ENCODE measurements at regions not wholly inside any gene's neighbourhood (a gene's known extent, or its start where the extent isn't known, plus 50 kb on each side); places are given as distances from the start of the nearest gene placed in this dataset.
"Not testable (repeated sequence)": the region's sequence is repeated elsewhere in the genome, so short reads cannot be mapped to it uniquely, and the experiment has no call there.

GRCh38 chr16:88308441-88309173 is 74.2 kb upstream of the ZNF469 start:
- no peak for DNase-seq

GRCh38 chr16:88309174-88309907 is 73.4 kb upstream of the ZNF469 start:
- DNase-seq = no peak

GRCh38 chr16:88309908-88310265 is 72.9 kb upstream of the ZNF469 start:
- DNase-seq = no peak

GRCh38 chr16:88310796-88311605 is 71.8 kb upstream of the ZNF469 start:
- no peak for DNase-seq

DNA sequence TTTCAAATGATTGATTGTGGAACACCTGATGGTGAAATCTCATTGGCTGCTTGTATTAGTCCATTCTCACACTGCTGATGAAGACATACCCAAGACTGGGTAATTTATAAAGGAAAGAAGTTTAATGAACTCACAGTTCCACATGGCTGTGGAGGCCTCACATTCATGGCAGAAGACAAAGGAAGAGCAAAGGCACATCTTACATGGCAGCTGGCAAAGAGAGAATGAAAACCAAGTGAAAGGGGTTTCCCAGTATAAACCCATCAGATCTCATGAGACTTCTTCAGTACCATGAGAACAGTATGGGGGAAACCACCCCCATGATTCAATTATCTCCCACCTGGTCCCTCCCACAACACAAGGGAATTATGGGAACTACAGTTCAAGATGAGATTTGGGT is 70.9 kb upstream of the ZNF469 start:
- not testable (repeated sequence) for DNase-seq

DNA sequence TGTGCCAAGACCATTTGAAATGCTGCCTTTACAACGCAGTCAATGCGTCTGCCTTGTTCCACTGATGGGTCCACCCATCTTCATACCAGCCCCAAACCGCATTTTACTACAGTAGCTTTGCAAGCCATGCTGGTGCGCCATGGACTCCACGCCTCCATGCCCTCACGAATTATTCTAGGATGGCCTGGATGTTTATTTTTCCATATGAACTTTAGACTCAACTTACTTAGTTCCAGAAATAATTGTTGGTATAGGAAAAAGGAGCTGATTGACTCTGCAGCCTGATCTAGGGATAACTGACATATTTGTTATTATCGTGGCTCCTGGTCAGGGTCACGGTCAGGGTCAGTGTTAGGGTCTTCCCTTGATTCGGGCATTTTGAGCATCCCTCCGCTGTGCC is 70.0 kb upstream of the ZNF469 start:
- no peak for DNase-seq

DNA sequence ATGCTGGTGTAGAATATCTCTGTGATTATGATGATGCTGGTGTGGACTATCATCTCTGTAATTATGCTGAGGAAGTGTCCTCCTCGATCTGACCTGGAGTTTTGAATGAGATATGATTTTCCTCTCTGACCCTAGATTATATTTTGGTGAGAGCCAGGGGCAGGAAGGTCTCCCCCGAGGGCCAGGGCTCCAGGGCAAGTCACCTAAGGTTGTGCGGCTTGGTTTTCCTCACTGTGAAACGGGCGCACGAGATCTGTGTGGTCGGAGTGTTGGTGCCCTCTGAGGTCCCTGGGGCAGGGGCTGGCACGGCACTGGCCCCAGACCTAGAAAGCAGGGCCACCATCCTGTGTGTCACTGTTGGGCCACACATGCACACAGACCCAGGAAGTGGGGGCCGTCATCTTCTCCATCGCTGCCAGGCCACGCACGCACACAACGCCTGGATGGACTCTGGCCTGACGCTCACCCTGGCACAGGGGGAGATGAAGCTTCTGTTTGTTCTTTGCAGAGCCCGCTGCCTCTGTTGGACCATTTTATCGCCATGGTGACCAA is 67.7 kb upstream of the ZNF469 start:
- DNase-seq = no peak

- no peak for DNase-seq
These were observed 67.1 kb upstream of the ZNF469 start for GRCh38 chr16:88315543-88316105.

- DNase-seq = no peak
These were observed 66.6 kb upstream of the ZNF469 start for GRCh38 chr16:88316151-88316550.

GRCh38 chr16:88316941-88317612 is 65.7 kb upstream of the ZNF469 start:
- DNase-seq = no peak

- no peak for DNase-seq
These were observed 65.2 kb upstream of the ZNF469 start for GRCh38 chr16:88317613-88317965.

- DNase-seq = no peak
These were observed 64.7 kb upstream of the ZNF469 start for GRCh38 chr16:88318051-88318450.

- DNase-seq = no peak
These were observed 64.2 kb upstream of the ZNF469 start for GRCh38 chr16:88318521-88318920.

- no peak for DNase-seq
These were observed 63.4 kb upstream of the ZNF469 start for GRCh38 chr16:88319116-88319965.

DNA sequence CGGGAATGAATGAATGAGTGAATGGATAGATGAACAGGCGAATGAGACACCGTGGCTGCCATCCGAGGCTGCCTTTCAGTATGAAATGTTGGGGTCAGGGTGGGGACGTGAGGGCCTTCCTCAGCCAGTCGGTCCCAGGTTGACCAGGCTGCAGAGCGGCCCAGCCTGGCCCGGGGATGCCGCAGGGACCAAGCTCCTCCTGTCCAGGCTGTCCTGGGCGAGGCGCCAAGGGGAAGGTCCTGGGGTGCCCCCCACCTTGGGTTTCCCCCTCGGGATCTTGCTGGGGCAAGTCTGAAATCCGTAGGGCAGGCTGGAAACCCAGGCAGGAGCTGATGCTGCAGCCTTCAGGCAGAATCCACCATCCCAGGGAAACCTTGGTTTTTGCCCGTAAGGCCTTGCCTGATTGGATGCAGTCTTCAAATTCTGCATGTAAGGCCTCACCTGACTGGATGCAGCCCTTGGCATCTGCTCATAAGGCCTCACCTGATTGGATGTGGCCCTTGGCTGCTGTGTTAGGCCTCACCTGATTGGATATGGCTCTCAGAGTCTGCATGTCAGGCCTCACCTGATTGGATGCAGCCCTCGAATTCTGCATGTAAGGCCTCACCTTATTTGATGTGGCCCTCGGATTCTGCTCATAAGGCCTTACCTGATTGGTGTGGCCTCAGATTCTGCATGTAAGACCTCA is 61.7 kb upstream of the ZNF469 start:
- DNase-seq = peak in 1 of 2 donors; percentile 17

DNA sequence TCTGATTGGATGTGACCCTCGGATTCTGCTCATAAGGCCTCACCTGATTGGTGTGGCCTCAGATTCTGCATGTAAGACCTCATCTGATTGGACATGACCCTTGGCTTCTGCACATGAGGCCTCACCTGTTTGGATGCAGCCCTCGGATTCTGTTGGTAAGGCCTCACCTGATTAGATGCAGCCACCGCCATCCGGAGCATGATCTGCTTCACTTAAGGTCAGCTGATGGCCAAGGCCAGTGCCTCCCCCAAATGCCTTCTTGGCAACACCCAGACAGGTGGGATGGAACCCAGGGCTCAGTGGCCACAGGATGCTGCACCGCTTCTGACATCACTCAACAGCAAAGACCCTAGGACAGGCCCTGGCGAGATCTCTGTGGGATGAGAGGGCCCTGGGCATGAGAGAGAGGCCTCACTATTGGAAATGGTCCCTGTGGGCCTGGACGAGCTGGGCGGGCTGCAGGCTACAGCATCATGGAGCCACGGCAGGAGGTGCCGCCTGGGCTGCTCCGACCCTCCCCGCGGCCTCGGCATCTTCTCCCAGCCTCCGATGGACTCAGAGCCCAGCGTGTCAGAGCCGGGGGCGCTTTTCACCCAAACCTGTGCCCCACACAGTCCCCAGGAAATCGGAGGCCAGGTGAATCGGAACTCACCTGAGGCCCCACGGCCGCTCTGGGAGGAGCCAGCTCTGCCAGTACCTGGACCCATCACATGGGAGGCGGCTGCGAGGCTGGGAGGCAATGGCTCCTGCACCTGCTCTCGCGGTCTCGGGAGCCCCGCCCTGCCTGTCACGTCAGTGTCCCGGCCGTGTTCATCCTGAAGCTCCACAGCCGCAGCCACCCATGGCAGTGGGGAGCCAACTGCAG is 60.9 kb upstream of the ZNF469 start:
- no peak for DNase-seq

- DNase-seq = no peak
These were observed 60.2 kb upstream of the ZNF469 start for GRCh38 chr16:88322500-88322970.

DNA sequence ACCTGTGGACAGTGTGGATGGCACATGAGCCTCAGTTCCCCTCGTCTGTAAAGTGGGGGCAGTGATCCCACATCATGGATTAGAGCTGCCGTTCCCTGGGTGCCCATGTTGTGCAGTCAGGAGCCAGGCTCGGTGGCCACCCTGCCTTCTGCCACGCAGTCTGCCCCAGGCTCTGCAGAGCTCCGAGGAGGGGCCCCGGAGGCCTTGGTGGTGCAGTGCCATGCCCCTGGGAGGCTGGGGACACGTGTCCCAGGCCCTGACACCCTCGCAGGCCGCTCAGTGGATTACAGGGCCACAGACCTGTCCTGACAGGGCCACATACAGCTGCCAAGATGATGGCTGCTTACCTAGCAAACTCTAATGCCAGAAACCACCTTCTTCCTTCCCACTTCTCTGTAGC is 59.7 kb upstream of the ZNF469 start:
- DNase-seq = no peak

DNA sequence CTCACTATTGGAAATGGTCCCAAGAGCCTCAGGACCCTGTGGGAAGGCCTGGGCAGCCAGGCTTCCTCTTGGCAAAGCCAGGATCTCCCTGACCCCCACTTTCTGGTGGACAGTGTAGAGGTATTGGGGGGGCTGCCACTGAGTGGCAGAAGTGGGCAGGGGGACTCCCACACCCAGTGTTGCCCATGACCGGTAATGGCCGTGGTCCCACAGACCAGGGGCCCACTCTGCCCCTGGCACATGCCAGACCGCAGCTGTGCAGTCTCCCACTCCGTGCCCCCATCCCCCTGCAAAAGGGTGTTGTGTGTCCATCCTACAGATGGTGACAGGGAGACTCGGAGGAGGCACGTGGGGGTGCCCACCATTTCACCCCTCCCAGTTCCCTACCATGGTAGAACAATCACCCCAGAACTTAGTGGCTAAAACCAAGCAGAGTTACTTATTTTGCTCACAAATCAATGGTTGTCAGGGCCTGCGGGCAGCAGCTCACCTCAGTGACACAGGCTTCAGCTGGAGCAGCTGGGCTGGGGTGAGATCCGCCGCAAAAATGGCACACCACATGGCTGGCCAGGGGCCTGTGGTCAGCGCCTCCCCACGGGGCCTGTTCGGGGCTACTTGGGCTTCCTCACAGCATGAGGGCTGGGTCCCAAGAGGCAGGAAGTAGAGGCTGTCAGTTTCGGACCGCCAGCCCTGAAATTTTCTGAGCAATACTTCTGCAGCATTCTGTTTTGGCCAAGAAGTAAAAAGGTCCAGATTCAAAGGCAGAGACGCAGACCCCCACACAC is 59.0 kb upstream of the ZNF469 start:
- DNase-seq = no peak
